HG02678 (cell line): ENCODE measurements at regions not wholly inside any gene's neighbourhood (a gene's known extent, or its start where the extent isn't known, plus 50 kb on each side); places are given as distances from the start of the nearest gene placed in this dataset.
"Not testable (repeated sequence)": the region's sequence is repeated elsewhere in the genome, so short reads cannot be mapped to it uniquely, and the experiment has no call there.

Experiments
- ATAC-seq: cut with Tn5 transposase; IDR thresholded peaks from one replicate; pipeline ENCODE4 v1.9.1; 2021; ENCODE audit warnings: mild to moderate bottlenecking, moderate library complexity; ENCODE audit not compliant: unreplicated experiment

DNA sequence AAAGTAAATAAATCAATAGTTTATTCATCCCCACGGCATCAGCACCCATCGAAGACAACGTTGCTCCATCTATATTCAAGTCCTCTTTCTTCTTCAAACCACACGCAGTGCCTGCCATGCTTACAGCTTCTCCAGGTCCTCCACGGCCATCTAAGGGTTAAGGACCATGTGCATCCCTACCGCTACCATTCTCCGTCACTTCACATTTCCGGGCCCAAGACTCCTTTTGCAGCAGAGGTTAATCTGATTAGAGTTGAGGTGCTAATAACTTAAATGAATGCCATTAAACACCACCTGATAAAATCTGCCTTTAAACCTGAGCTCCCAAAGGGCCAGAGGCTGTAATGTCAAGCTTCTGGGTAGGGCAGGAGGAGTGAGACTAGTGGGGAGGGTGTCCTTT, 79.7 kb upstream of the CCND2 start:
- no peak for ATAC-seq

DNA sequence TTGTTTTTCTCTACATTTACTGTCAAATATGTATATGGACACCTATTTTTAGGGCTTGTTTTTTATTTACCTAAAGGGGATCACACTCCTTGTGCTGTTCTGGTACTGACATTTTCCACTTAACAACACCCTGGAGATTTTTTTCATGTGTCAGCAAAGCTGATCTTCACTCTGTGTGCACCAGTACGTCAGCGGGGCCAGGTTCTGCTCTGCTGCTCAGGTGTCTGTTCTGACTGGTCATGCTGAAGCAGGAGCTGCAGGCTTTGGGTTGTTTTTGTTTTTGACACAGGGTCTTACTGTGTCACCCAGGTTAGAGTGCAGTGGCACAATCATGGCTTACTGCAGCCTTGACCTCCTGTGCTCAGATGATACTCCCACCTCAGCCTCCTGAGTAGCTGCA, 81.9 kb upstream of the CCND2 start:
- no peak for ATAC-seq

DNA sequence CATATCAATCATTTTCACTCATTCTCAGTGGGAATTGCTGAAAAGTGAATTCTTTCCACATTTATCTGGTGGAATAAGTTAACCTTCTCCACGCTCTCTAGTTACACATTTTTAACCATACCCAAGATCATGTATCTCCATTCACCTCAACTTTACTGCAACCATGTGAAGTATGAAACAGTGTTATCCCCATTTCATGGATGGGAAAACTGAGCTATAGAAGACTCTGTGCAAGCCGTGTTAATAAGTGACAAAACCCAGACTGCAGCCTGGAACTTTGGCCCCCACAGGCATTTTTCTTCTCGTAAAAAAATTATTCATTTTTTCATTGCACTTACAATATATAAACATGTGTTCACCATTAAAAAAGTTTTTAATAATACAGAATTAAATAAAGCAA, 82.4 kb upstream of the CCND2 start:
- no peak for ATAC-seq

DNA sequence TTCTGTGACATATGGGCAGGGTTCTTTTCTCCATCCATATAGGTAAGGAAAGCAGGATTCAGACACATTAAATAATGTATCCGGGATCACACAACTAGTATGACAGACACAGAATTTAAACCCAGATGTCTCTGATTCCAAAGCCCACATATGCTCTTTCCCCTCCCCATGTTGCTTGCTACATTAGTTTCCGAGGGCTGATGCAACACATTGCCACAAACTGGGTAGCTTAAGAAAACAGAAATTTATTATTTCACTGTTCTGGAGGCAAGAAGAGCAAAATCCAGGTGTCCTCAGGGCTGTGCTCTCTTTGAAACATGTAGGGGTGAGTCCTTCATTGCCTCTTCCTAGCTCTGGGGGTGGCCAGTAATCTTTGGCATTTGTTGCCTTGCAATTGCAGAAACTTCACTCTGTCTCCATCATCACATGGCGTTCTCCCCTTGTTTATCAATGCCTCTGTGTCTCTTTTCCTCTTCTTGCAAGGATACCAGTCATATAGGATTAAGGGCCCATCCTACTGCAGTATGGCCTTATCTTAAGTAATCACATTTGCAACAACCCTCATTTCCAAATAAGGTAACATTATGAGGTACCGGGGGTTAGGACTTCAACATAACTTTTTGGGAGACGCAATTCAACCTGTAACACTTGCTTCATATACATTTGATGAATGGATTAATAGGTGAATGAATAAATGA, 83.0 kb upstream of the CCND2 start:
- no peak for ATAC-seq

DNA sequence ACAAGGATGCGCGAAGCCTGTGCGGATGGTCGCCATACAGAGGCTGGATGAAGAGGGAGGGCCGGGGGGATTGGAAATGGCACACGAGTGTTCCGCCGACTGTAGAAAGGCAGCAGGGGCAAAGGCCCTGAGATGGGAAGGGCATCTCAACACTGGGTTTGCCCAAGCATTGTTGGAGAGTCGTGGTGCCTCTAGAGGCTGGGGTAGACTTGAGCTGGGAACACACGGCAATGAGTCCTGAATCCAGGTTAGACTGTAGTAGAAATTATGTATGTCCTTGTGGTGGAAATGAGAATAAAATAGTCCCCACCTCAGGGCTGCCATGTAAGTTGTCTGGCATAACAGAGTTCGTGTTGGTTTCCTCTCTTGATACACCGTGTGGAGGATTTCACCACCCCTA, 83.8 kb upstream of the CCND2 start:
- no peak for ATAC-seq

DNA sequence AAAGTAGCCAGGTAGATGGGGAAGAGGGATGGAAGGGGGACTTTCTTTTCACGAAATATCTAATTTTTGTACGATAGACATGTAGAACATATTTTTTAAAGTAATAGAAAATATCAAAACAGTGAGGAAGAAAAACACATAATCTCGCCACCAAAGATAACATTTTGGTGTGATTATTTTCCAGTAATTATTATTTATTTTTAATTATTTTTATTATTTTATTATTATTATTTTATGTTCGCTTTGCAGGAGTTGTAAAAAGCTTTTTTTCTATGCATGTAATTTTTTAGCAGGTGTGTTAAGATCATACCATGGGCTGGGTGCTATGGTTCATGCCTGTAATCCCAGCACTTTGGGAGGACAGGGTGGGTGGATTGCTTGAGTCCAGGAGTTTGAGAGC, 85.6 kb upstream of the CCND2 start:
- ATAC-seq, result no peak

DNA sequence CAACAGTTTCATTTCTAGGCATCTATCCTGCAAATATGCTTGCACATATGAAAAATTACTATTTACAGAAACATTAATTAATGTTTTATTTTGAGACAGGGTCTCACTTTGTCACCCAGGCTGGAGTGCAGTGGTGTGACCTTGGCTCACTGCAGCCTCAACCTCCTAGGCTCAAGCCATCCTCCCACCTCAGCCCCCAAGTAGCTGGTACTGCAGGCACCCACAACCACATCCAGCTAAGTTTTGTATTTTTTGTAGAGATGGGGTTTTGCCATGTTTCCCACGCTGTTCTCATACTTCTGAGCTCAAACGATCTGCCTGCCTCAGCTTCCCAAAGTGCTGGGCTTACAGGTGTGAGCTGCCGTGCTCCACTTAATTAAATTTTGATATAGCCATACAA, 86.2 kb upstream of the CCND2 start:
- ATAC-seq, result not testable (repeated sequence)

DNA sequence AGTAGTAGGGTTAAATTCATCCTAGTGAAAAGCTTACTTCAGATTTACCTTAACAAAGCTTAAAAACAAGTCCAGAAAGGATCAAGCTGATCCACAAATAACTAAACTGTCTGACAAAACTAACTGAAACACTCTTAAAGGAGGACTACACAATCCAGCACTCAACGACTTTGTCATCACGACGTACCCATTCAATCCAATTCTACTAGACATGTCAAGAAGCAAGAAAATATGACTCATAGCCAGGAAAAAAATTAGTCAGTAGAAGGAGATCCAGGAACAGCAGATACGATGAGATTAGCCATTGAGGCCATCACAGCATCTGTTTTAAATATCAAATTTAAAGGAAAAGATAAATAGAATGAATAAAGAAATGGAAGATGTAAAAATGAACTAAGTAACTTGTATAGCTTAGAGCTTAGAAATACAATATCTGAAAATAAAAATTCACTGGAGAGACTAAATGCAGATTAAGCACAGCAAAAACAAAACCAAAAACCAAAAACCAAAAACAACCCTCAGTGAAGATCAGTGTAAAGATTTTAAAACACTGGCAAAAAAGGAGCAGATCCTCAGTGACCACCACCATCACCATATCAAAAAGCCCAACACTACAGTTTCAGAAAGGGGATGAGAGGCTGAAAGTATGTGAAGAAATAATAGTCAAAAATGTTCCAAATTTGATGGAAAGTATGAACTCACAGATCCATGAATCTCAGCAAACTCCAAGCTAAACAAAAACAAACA, 95.0 kb upstream of the CCND2 start:
- ATAC-seq, result no peak

DNA sequence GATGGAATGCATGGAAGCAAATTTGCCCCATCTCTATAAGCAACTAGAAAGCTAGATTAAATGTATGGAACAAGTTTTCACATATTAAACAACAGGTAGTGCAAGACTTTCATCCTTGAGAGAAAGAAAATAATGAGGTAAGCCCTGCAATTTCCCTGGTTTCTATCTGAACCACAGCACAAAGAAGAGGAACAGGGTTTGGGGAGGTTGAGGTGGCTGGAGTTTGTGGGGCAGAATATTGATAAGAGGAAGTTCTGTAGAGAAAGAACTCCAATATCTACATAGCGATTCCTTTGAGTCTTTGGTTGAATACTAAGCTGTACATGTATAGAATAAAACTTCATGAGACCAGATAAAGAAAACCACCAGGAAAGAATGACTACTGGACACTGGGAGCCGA, 96.3 kb upstream of the CCND2 start:
- ATAC-seq, result no peak

DNA sequence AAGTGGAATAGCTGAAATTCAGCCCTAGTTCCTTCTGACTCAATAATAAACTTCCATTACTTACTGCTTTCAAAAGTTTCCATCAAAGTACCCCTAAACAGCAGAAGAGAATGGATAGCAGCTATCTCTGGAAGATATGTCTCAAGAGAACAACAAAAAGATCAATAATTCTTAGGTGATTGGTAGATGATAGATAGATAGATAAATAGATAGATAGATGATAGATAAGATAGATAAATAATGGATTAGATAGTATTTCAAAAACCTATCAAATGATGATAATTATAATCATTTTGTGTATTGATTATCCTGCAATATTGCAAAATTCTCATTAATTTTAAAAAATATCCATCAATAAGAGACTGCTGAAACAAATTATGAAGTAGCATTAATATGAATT, 97.4 kb upstream of the CCND2 start:
- ATAC-seq, result no peak

DNA sequence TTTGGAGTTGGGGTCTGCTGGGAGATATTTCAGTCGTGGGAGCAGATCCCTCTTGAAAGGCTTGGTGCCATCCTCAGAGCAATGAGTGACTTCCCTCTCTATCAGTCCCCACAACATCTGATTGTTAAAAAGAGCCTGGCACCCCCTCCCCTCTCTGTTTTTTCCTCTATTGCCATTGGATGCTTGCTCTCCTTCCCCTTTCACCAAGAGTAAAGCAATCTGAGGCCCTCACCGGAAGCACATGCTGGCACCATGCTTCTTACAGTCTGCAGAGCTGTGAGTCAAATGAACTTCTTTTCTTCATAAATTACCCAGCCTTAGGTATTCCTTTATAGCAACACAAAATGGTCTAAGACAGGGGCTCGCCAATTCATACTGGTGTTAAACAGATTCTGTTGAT, 99.1 kb upstream of the CCND2 start:
- ATAC-seq, result no peak

DNA sequence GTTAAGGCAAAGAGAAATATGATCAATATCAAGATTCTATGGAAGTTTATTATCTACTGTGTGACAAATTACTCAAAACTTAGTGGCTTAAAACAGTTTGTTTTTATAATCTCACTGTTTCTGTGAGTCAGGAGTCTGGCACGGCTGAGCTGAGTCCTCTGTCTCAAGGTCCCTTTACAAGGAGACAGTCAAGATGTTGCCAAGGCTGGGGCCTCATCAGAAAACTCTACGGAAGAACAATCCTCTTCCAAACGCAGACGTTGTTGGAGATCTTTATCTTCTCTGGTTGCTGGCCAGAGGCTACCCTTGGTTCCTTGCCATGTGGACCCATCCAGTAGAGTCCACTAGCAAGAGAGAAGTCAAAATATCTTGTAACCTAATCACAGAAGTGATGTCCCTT, 100.6 kb upstream of the CCND2 start:
- no peak for ATAC-seq

DNA sequence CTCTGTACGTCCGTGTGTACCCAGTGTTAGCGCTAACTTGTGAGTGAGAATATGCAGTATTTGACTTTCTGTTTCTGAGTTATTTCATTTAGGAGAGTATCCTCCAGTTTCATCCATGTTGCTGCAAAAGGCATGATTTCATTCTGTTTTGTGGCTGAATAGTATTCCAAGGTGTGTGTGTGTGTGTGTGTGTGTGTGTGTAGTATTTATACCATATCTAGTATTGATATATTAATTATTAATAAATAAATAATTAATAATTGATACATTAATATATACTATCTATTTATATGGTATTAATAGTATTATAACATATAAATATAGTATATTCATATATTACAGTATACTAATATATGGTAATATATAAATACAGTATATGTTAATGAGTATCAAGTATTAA, 101.8 kb upstream of the CCND2 start:
- no peak for ATAC-seq

DNA sequence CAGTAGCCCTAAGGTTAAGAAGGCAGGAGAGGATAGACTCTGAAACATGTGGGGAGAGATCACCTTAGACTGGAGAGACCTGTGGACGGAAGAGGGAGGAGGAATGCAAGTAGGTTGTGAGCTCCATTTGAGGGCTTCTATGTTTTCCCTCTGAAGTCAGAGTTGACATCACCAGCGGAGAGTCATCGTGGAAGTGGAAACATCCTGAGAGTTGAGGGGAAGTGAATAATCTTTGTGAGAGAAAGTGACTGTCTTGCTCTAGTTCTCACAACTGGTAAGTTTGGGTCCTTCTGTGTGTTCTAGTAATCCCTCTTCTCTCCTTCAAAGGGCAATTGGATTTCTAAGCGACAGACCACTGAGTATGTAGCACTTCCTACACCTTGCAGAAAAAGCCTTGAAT, 103.6 kb upstream of the CCND2 start:
- no peak for ATAC-seq

DNA sequence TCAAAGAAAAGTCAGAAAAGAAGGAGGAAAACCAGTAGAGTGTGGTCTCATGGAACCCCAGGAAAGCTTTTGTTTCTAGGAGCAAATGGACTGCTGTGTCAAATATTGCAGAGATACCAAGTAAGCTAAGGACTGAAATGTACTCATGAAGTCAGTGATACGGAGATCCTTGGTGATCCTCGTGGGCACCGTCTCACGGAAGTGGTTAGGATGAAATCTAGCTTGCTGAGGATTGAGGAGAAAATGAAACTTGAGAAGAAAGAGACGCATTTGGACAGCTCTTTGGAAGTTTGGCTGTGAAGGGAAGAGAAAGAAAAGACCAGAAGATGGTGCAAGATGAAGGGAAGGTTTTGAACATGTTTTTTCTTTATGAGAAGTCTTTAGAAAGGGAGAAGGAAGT, 104.0 kb upstream of the CCND2 start:
- no peak for ATAC-seq

DNA sequence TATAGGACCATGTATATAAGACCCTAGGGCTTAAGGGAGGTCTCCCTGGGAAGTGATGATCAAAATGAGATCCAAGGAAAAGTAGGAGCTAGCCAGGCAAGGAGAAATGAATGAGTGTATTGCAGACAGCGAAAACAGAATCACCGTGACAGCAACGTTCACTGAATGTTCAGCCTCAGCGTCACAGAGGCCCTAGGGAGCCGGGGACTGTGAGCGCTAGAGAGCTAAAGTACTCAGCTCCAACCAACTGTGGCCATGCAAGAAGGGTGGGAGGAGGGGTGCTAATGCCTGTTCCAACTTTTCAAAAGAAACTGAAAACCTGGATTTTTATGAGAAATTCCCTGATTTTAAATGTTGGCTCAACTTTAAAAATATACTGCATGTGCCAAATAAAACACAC, 105.5 kb upstream of the CCND2 start:
- no peak for ATAC-seq

DNA sequence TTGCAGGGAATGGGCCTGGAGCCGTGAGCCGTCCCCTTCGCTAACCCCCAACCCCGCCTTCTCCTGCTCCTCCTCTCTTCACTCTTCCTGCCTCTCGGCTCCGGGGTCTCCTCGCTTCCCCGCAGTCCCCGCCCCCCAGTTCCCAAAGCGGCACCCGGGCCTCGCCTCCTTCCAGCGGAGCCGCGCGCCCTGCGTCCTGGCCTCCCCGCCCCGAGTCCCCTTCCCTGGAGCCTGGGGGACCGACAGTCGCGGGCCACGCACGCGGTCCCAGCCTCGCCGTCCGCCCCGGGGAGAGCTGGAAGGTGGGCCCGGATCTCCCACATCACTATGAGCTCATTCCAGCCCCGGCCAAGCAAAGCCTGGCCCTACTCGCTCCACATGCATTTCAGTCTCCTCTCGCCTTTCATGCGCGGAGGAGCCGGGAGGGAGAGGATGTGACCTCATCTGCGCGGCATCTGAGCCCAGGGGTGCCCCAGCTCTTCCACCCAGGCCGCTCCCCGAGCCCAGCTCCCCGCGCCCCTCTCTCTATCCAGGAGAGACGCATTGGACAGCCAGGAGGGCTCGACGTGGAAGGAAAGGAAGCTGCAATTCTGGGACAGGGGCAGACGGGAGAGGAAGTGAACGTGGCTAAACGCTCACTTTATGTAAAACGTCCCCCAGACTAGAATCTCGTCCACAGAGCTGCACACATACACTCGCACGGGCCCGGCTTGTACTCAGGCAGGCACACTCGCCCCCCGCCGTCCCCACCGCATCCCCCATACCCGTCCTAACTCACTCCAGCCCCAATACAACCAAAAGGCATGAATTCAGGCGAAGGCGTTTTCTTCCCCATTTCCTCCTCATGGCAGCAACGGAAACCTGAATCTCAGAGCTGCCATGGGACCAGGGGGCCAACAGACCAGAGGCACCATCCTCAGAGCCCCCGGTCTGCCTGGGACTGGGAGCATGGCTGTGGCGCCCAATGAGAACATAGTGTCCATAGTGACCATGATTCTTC, 108.7 kb upstream of the CCND2 start:
- ATAC-seq, result peak; percentile 66

DNA sequence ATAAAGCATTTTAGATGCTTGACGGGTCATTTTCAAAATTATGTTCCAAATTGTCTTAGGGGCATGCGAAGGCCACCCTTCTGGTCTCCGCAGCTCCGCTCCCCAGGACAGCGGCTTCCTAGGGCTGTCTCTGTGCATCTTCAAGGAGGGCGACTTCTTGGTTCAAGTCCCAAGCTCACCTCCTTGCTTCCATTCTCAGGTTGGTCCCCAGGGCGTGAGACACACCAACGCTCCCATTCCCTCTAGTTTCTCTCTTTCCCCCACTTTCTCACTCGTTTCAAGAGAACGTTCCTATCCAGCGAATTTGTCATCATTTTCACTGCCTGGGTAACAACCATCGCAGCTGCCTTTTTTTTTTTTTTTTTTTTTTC, 109.4 kb upstream of the CCND2 start:
- no peak for ATAC-seq

DNA sequence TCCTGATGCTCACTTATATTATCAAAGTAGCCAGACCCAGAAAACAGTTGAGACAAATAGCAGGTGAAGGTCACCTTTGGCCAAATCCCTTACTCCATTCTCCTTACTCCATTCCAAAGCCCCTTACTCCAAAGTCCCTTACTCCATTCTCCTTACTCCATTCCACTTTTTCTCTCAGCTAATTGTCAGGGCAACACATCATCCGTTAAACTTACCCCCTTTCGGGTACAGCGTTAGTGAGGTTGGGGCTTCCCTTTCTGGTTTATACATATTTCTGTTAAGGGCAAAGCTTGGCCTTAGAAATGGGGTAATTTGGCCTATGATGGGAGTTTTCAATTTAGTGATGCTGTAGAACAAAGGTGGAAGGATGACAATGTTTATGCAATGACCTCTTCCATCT, 111.8 kb upstream of the CCND2 start:
- ATAC-seq, result no peak

DNA sequence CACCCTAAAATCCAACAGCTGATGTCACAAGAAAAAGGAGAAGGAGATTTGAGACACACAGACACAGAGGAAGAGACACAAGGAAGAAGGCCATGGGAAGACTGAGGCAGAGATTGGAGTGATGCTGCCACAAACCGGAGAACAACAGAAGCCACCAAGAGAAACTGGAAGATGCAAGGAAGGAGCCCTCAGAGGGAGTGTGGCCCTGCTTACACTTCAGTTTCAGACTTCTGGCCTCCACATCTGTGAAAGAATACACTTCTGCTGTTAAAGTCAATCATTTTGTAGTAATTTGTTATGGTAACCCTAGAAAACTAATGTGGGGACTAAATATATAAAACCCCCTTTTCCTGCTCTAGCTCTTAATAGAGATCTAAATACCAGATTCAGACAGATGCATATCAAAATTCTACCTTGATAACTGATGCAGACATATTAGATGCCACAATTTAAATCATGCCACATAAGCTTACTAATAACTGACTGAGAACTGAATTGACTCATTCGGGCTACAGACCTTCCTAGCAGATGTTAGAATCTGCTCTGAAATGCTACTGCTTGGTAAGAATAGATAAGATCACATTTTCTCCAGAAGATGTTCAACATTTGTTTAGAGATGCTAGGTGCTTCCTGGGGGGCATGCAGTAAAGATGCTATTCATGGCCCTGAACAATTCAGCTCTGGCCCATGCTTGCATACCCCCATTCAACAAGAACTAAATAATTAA, 113.1 kb upstream of the CCND2 start:
- ATAC-seq, result no peak

DNA sequence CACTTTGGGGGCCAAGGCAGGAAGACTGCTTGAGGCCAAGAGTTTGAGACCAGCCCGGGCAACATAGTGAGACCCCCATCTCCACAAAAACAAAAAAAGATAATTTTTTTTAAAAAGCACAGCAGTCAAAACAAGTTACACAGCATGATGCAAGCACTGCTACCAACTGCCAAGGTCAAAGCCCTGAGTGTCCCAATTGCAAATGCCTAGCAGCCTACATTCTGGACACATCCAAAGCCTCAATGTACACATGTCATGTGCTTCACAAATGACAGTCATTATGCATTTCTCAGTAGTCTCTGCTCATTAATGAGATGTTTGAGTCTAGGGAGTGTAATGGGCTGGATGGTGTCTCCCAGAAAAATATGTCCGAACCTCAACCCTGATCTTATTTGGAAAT, 113.7 kb upstream of the CCND2 start:
- ATAC-seq, result no peak
